GM18517 (cell line): ENCODE measurements at regions not wholly inside any gene's neighbourhood (a gene's known extent, or its start where the extent isn't known, plus 50 kb on each side); places are given as distances from the start of the nearest gene placed in this dataset.
"Not testable (repeated sequence)": the region's sequence is repeated elsewhere in the genome, so short reads cannot be mapped to it uniquely, and the experiment has no call there.

ENCODE experiments used
- ATAC-seq: cut with Tn5 transposase; IDR thresholded peaks from one replicate; pipeline ENCODE4 v1.9.1; 2021; ENCODE audit warnings: mild to moderate bottlenecking, moderate library complexity; ENCODE audit not compliant: unreplicated experiment

DNA sequence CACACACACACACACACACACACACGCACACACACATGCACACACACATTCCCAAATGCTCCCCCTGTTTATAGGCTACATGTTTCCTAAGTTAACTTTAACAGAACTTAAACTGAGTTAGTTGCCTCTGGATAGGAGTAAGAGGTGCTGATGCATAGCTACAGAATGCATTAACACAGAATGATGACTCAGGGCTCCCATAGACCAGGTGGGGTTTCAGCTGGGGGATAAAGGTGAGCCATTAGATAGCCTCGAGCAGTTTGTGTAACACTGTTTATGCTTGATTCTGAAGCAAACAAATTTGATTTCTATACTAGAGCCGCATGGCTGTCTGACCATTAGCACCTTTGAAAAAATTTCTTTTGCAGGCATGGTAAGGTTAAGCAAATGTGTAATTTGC, 741.0 kb downstream of the PLCL1 start:
- no peak for ATAC-seq

DNA sequence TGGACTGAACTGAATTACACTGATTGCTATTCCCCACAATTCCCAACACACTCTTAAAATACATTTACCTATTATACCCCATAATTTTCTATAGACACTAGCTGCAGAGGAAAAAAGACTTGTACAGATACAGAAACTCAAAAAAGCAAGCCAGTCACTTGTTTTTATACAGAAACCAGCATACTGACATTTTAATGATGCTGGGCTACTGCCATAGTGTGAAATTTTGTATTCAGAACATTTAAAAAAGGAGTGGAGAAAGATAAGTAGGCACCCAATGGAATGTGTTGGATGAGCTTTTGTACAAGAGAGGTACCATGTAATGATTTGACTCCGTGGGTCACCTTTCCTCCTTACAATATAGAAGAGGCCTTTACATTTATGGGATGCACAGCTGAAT, 740.1 kb downstream of the PLCL1 start:
- ATAC-seq = no peak

GRCh38 chr2:198534756-198535155, 730.4 kb downstream of the PLCL1 start:
- no peak for ATAC-seq

DNA sequence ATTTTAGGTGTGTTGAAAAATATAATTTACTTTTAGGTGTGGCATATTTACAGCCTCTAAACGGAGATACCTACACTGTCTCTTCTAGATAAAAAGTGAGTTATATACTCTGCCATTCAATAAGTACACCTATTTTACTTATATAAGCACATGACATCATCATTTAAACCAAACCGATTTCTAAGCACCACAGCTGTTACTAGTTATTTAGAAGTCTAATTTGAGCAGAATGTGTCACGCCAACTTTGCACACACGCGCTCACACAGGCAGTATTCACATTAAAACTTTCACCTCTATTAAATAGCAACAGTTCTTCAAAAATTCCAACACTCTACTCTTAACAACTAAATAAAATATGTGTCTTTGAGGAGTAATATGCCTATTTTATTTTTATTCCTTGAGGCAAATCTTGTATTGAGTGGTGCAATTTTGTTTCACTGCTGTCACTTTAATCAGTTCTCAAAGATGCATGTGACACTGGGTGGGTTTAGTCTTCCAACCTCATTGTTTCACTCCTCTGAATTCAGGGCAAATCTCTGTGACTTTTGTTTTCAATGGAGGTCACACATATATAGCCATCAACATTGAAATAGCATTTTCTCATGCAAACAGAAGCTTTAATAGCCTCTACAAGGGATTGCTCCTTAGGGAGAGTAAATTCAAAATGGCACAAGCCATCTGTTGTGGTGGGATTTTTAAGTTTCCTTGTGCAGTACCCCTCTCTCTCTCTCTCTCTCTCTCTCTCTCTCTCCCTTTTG, 721.0 kb downstream of the PLCL1 start:
- no peak for ATAC-seq

DNA sequence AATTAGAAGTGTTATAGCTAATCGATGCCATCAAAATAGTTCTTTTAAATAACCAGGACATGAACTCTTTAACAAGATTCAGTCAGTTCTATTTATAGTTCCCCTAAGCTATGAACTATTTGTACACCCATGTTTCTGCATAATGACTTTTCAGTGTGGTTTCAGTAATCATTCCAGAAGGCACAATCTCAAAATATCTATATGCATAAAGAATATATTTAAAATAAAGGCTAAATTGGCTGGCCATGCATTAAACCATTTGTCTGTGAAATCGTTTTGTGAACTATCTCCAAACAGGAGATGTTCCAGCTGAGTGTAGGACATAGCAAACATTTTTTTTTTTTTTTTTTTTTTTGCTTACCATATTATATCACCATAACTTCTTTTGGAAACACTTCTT, 719.3 kb downstream of the PLCL1 start:
- no peak for ATAC-seq

DNA sequence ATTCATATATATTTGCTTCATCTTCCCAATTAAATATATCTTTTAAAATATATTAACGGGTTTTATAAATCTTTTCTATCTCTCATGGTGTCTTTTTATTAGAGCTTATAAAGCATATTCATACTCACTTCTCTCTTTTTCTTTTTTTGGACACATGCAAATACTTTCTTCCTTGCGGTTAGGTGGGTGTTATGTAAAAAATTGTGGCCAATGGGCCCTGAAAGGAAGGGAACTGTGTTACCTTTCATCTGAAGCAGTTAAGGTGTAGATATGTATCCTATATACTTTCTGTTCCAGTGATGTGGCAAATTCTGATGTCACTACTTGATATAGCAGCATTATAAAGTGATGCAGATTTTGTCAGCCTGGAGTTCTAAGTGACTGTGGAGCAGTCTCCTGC, 714.5 kb downstream of the PLCL1 start:
- ATAC-seq = peak; percentile 70

DNA sequence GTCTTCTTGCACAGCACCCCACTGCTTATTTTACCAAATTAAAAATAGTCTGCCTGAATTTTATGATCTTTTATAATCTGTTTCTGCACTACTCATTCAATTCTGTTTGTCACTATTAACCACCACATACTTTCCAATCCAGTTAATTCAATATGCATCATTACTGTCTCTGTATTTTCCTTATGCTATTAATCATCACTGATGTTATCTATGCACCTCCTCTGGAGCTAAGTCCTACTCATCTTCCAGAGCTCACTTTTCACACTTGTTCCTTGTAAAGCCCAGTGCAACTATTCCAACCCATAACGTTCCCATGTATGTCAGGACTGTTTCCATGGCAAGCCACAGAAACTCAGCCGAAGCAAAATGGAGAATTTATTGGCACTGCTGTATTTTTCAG, 713.6 kb downstream of the PLCL1 start:
- no peak for ATAC-seq

GRCh38 chr2:198508610-198509009, 704.2 kb downstream of the PLCL1 start:
- not testable (repeated sequence) for ATAC-seq

GRCh38 chr2:198499539-198499938, 695.1 kb downstream of the PLCL1 start:
- ATAC-seq = no peak

DNA sequence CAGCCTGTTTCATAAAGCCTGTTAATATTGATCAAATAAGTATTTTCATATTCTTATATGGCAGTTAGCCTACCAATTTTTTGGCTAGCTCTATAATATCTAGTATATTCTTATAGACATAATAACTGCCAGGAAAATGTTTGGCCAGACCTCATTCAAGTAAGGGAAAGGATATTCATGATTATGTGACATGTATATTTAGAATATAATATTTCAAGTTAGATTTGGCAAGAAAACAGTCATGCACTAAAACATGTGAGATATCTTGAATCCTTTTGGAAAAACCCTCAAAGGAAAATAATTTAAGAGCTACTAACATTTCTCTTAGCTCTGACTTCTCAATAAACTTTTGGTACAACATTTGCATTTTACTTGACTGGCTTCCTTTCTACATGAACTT, 694.1 kb downstream of the PLCL1 start:
- no peak for ATAC-seq

- no peak for ATAC-seq
These were observed 693.7 kb downstream of the PLCL1 start for GRCh38 chr2:198498048-198498447.

DNA sequence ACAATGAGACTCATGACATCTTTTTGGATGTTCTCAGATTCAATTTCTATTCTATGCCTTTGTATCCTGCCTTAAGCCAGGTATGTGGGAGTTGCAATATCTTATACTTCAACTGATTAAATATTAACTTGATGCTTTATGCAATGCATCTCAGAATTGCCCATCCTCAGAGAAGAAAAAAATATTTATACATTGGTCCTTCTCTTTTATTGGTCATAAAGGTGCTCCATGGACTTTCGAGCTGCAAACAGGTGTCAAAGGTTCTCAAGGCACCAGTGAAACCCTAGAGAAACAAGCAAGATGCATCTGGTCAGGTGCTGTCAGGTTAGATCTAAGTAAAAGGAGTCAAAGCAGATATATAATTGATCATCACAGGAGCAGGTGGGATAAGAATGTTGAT, 690.5 kb downstream of the PLCL1 start:
- ATAC-seq = no peak

GRCh38 chr2:198490748-198491147, 686.4 kb downstream of the PLCL1 start:
- no peak for ATAC-seq

DNA sequence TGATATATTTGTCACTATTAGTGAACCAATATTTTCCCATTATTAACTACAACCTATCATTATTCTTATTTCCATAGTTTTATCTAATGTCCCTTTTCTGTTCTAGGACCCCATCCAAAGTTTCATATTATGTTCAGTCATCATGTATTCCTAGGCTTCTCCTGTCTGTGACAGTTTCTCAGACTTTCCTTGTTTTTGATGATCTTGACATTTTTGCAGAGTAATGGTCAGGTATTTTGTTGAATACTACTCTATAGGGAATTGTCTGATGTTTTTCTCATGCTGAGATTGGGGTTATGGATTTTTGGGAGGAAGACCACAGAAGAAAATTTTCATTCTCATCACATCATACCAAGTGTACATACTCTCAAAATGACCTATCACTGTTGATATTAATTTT, 684.6 kb downstream of the PLCL1 start:
- no peak for ATAC-seq

- ATAC-seq = no peak
These were observed 678.7 kb downstream of the PLCL1 start for GRCh38 chr2:198483051-198483450.

DNA sequence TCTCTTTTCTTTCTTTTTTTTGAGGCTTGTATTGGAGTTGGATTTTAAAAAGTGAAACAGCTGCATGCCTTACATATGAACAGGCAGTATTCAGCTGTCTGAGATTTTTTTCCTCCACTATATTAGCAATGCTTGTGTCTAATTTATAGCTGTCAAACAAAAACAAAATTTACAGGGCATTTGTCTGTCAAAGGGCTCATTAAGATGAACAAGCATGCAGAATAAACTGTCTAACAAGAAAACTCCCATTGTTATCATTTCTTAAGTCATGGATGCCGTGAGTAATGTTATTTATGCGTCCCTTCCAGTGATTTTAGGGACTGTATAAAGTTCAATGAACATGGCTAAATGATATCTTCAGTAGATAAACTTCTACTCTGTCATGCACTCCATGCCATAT, 674.7 kb downstream of the PLCL1 start:
- ATAC-seq = no peak

DNA sequence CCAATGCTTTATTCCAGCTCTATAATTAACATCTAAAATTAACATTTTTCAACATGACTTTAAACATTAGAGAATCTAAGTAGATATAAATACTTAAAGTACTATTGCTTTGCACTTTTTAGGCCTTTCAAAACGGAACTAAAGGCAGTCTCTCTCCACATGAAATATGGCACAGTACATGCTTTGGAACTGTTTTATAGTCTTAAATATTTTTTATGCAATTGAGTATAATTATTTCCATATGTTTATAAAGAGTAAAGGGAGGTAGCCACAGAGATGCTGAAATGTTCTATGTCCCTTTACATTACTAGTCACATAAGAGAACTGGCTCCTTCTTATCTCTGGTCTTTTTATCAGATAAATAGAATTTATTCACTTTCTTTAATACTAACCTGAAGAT, 674.0 kb downstream of the PLCL1 start:
- no peak for ATAC-seq

DNA sequence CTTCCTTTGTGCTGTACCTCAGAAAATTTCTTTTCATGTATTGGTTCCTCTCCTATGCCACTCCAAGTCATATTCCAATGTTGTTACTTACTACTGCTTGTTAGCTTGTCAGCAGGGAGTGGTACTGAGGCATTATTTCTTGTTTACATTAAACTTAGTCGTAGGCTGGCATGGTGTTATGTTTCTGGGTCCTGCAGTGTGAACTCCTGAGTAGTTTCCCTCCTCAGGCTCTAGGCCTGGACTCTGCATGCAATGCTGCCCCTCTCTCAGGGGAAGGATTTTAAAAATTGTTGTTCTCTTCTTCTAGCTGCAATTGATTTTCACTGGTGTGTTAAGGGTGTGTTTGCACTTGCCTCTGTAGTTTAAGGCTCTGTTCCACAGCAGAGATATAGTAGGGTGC, 671.6 kb downstream of the PLCL1 start:
- no peak for ATAC-seq

GRCh38 chr2:198471291-198471690, 666.9 kb downstream of the PLCL1 start:
- ATAC-seq = no peak

DNA sequence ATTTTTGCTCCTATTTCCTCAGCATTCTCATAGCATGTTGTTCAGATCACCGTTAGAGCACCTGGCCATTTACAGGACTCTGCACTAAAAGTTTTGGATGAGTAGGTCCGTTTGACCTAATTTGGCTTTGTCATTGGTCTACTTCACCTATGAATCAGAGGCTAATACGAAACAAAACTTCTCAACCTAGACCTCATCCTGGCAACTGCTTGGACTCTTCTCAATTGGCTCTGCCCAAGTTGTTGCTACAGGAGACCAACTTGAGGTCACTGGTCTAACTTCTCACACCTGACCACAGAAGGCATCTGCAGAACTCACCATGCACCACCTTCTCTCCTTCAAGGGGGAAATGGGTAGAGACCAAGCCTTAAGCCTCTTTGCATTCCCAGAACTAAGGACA, 663.7 kb downstream of the PLCL1 start:
- no peak for ATAC-seq

- ATAC-seq = no peak
These were observed 661.6 kb downstream of the PLCL1 start for GRCh38 chr2:198465970-198466369.

DNA sequence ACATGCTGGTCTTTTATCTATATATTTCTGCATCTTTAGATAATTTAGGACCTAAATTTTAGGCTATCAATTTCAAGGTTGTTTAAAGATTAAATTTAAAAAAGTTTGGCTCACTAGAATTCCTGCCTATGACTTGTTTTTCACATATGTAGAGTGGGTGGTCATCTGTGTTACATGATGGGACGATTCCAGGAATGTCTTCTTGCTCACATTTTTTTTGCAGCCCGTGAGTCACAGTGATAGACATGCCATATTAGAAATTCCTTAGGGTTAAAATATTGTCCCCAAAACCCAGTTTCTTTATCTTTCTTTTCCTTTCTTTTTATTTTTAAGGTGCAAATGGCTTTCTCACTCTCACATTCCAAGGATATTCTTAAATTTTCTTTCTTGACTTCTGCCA, 652.0 kb downstream of the PLCL1 start:
- no peak for ATAC-seq

- ATAC-seq = no peak
These were observed 649.5 kb downstream of the PLCL1 start for GRCh38 chr2:198453866-198454265.
